ENCODE measurements at regions not wholly inside any gene's neighbourhood (a gene's known extent, or its start where the extent isn't known, plus 50 kb on each side); places are given as distances from the start of the nearest gene placed in this dataset.

- Mint-ChIP-seq H3K9me3 (ENCODE audit: unreplicated experiment) (peaks cover 5% of the 10 kb centered on the region), H3K27ac (ENCODE audit: unreplicated experiment) (no peak overlapping the region), H3K36me3 (ENCODE audit: unreplicated experiment) (no peaks in the 10 kb centered on the region), H3K4me3 (ENCODE audit: unreplicated experiment) (no peak overlapping the region), H3K27me3 (ENCODE audit: unreplicated experiment) (peaks cover 3% of the 10 kb centered on the region), H3K4me1 (ENCODE audit: low read depth, unreplicated experiment) (peaks cover 4% of the 10 kb centered on the region)
- no peak for TF ChIP-seq CTCF (IDR thresholded peaks at IDR 0.05; ENCODE audit: partially characterized antibody, unreplicated experiment)
- no peak for DNase-seq
These were observed 311.0 kb downstream of the AGTPBP1 start for GRCh38 chr9:85430659-85431338.

GRCh38 chr9:85428230-85428629 lies 313.5 kb downstream of the AGTPBP1 start:
- Mint-ChIP-seq H3K27ac (ENCODE audit: unreplicated experiment) (no peak overlapping the region), H3K4me1 (ENCODE audit: low read depth, unreplicated experiment) (peaks cover 4% of the 10 kb centered on the region), H3K4me3 (ENCODE audit: unreplicated experiment) (no peak overlapping the region), H3K9me3 (ENCODE audit: unreplicated experiment) (peaks cover 3% of the 10 kb centered on the region), H3K27me3 (ENCODE audit: unreplicated experiment) (peaks cover 3% of the 10 kb centered on the region), H3K36me3 (ENCODE audit: unreplicated experiment) (no peaks in the 10 kb centered on the region)
- no peak for TF ChIP-seq CTCF (IDR thresholded peaks at IDR 0.05; ENCODE audit: partially characterized antibody, unreplicated experiment)
- no peak for DNase-seq

DNA sequence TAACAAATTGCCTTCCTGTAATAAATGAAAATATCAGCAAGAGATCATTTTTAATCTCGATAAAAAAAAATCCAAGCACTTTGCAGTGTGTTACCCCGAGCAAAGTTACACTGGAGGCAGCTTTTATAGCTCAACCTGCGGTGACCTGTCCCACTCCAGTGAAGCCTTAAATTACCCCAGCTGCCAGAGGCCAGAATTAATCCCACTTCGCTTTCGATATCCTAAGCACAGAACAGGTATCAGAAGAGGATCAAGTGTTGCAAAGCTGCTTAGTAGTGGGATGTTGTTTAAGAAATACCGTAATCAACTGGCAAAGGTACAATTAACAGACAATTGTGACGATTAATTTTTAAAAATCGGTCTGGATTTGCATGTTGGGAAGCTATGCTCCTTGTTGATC lies 314.0 kb downstream of the AGTPBP1 start:
- Mint-ChIP-seq H3K27ac (ENCODE audit: unreplicated experiment) (no peak overlapping the region), H3K36me3 (ENCODE audit: unreplicated experiment) (peaks cover under 1% of the 10 kb centered on the region), H3K9me3 (ENCODE audit: unreplicated experiment) (peaks cover 3% of the 10 kb centered on the region), H3K4me3 (ENCODE audit: unreplicated experiment) (no peak overlapping the region), H3K27me3 (ENCODE audit: unreplicated experiment) (peaks cover 3% of the 10 kb centered on the region), H3K4me1 (ENCODE audit: low read depth, unreplicated experiment) (peaks cover 4% of the 10 kb centered on the region)
- TF ChIP-seq CTCF (IDR thresholded peaks at IDR 0.05; ENCODE audit: partially characterized antibody, unreplicated experiment) = no peak
- DNase-seq = no peak

DNA sequence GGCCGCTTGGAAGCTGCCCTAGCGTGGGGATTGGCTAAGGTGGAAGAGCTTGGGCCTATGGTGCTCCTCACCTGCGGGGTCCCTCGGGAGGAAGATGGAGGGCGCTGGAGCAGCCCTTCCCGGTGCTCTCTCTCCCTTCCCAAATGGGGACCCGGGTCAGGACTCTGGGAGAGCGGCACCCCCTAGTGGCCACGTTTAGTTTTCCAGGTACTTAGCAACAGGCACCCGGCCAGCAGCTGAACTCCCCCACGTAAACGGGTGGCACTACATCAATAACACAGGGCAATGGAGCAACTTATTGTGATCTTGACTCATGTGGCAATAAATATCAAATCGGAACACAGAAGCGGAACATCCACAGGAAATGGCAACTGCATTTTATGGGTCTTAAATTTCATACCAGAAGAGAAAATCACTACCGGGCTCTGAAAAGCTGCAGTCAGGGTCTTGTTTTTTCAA lies 316.6 kb downstream of the AGTPBP1 start:
- peaks cover 9% of the 10 kb centered on the region for H3K4me1 Mint-ChIP-seq (ENCODE audit: low read depth, unreplicated experiment)
- no peak overlapping the region for H3K27ac Mint-ChIP-seq (ENCODE audit: unreplicated experiment)
- peaks cover 3% of the 10 kb centered on the region for H3K27me3 Mint-ChIP-seq (ENCODE audit: unreplicated experiment)
- H3K36me3 Mint-ChIP-seq (ENCODE audit: unreplicated experiment) = peaks cover 4% of the 10 kb centered on the region
- peak; percentile 92 for TF ChIP-seq CTCF (IDR thresholded peaks at IDR 0.05; ENCODE audit: partially characterized antibody, unreplicated experiment)
- peak; percentile 86 for DNase-seq
- peaks cover 3% of the 10 kb centered on the region for H3K9me3 Mint-ChIP-seq (ENCODE audit: unreplicated experiment)
- H3K4me3 Mint-ChIP-seq (ENCODE audit: unreplicated experiment) = no peak overlapping the region

DNA sequence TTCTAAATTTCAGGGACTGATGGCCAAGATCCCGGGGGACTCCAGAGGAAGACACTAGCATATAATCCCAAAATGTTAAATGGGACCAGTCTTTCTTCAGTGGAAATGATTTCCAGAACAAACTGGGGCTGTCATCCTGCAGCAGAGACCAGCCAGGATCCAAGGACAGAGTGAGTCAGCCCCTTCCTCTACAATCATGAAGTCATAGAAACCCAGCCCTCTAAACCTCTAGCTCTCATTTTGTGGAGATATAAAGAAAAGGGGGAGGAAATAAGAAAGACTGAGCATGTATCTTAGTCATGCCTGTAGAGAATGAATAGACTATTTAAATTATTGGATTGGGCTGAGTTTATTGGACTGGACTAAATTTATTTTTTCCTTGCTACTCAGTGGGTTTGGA lies 318.3 kb downstream of the AGTPBP1 start:
- Mint-ChIP-seq H3K9me3 (ENCODE audit: unreplicated experiment) (peaks cover 3% of the 10 kb centered on the region), H3K27me3 (ENCODE audit: unreplicated experiment) (peaks cover 3% of the 10 kb centered on the region), H3K36me3 (ENCODE audit: unreplicated experiment) (peaks cover 4% of the 10 kb centered on the region), H3K4me1 (ENCODE audit: low read depth, unreplicated experiment) (peaks cover 5% of the 10 kb centered on the region), H3K27ac (ENCODE audit: unreplicated experiment) (no peak overlapping the region), H3K4me3 (ENCODE audit: unreplicated experiment) (no peak overlapping the region)
- TF ChIP-seq CTCF (IDR thresholded peaks at IDR 0.05; ENCODE audit: partially characterized antibody, unreplicated experiment) = no peak
- no peak for DNase-seq

All from glutamatergic neuron (in vitro differentiated cells).